ENCODE measurements at regions not wholly inside any gene's neighbourhood (a gene's known extent, or its start where the extent isn't known, plus 50 kb on each side); places are given as distances from the start of the nearest gene placed in this dataset.

- peak; percentile 21 for DNase-seq (ENCODE audit: low read depth)
These were observed 82.9 kb downstream of the HES1 start for GRCh38 chr3:194218646-194219453.

- DNase-seq (ENCODE audit: low read depth) = no peak
These were observed 84.0 kb downstream of the HES1 start for GRCh38 chr3:194219826-194220410.

- peak; percentile 35 for DNase-seq (ENCODE audit: low read depth)
These were observed 85.0 kb downstream of the HES1 start for GRCh38 chr3:194220901-194221326.

- no peak for DNase-seq (ENCODE audit: low read depth)
These were observed 85.4 kb downstream of the HES1 start for GRCh38 chr3:194221336-194221735.

GRCh38 chr3:194223951-194224350 is 88.0 kb downstream of the HES1 start:
- no peak for DNase-seq (ENCODE audit: low read depth)

GRCh38 chr3:194224471-194225417 is 88.8 kb downstream of the HES1 start:
- DNase-seq (ENCODE audit: low read depth) = no peak

GRCh38 chr3:194225418-194225812 is 89.5 kb downstream of the HES1 start:
- no peak for DNase-seq (ENCODE audit: low read depth)

GRCh38 chr3:194225988-194226663 is 90.2 kb downstream of the HES1 start:
- peak; percentile 10 for DNase-seq (ENCODE audit: low read depth)

GRCh38 chr3:194231929-194232832 is 96.2 kb downstream of the HES1 start:
- DNase-seq (ENCODE audit: low read depth) = no peak

- no peak for DNase-seq (ENCODE audit: low read depth)
These were observed 97.2 kb downstream of the HES1 start for GRCh38 chr3:194233150-194233549.

GRCh38 chr3:194235160-194235559 is 99.2 kb downstream of the HES1 start:
- DNase-seq (ENCODE audit: low read depth) = no peak

- DNase-seq (ENCODE audit: low read depth) = no peak
These were observed 101.2 kb downstream of the HES1 start for GRCh38 chr3:194237110-194237509.

GRCh38 chr3:194240766-194241165 is 104.8 kb downstream of the HES1 start:
- no peak for DNase-seq (ENCODE audit: low read depth)

GRCh38 chr3:194243172-194243837 is 107.4 kb downstream of the HES1 start:
- DNase-seq (ENCODE audit: low read depth) = no peak

GRCh38 chr3:194244167-194244566 is 107.0 kb downstream of the CPN2 start:
- no peak for DNase-seq (ENCODE audit: low read depth)

GRCh38 chr3:194245474-194245873 is 105.7 kb downstream of the CPN2 start:
- DNase-seq (ENCODE audit: low read depth) = no peak

GRCh38 chr3:194245975-194246561 is 105.1 kb downstream of the CPN2 start:
- DNase-seq (ENCODE audit: low read depth) = no peak

- no peak for DNase-seq (ENCODE audit: low read depth)
These were observed 104.3 kb downstream of the CPN2 start for GRCh38 chr3:194246709-194247349.

GRCh38 chr3:194247350-194247740 is 103.8 kb downstream of the CPN2 start:
- no peak for DNase-seq (ENCODE audit: low read depth)
